HEK293 (cell line): ENCODE measurements at regions not wholly inside any gene's neighbourhood (a gene's known extent, or its start where the extent isn't known, plus 50 kb on each side); places are given as distances from the start of the nearest gene placed in this dataset.

ENCODE experiments used
- CTCF ChIA-PET: fragments of 350-600 bp; formaldehyde crosslinking; extraction: SDS; loops from one replicate; lab custom pipeline; 2021; ENCODE audit warnings: antibody characterized with exemption; lab: Yijun Ruan, JAX
- POLR2A ChIA-PET: fragments of 300-600 bp; formaldehyde crosslinking; extraction: SDS; loops from one replicate; lab custom pipeline; 2020; ENCODE audit warnings: antibody characterized with exemption, inconsistent platforms; lab: Yijun Ruan, JAX
- H3K27ac ChIP-seq: fragments of 200-500 bp; sonication (Bioruptor generic); 2 replicates; pipeline ENCODE4 v1.5.1; 2014; ENCODE audit warnings: low read depth, low read length, control low read depth, inconsistent platforms; ENCODE audit errors: extremely low read depth
- H3K36me3 ChIP-seq, 2 experiments: fragments of 200-500 bp in 1 of 2; sonication (Bioruptor generic) in 1 of 2; 1 replicate in 1 of 2; 2 replicates in 1 of 2; pipeline ENCODE4 v1.5.1; 2014 to 2017; ENCODE audit warnings: inconsistent platforms in 2 of 2, low read length in 2 of 2; ENCODE audit not compliant: control insufficient read depth in 2 of 2, insufficient read depth in 1 of 2
- H3K4me1 ChIP-seq: fragments of 200-500 bp; sonication (Bioruptor generic); 2 replicates; pipeline ENCODE4 v1.5.1; 2014; ENCODE audit warnings: mild to moderate bottlenecking, low read length, inconsistent platforms; ENCODE audit not compliant: control insufficient read depth, insufficient read depth
- H3K4me3 ChIP-seq: 2 replicates; pipeline ENCODE4 v1.5.1; 2011; ENCODE audit warnings: low read depth, mild to moderate bottlenecking, control low read depth, low read length, moderate library complexity
- H3K9me3 ChIP-seq: fragments of 200-500 bp; sonication (Bioruptor generic); 2 replicates; pipeline ENCODE4 v1.5.1; 2014; ENCODE audit warnings: low read depth, low read length, inconsistent platforms; ENCODE audit not compliant: control insufficient read depth, insufficient read depth
- GFI1B ChIP-seq: fragments of 450-650 bp; formaldehyde crosslinking; IDR thresholded peaks from 2 replicates; pipeline ENCODE4 v1.5.1; 2016; ENCODE audit warnings: missing biosample characterization, missing genetic modification characterization
- HIC1 ChIP-seq: fragments of 450-650 bp; formaldehyde crosslinking; IDR thresholded peaks from 2 replicates; pipeline ENCODE4 v1.5.1; 2016; ENCODE audit warnings: missing biosample characterization, missing genetic modification characterization
- KLF10 ChIP-seq: fragments of 450-650 bp; IDR thresholded peaks from 2 replicates; pipeline ENCODE4 v1.5.1; 2018; ENCODE audit warnings: missing biosample characterization, mild to moderate bottlenecking, missing genetic modification characterization
- MEIS1 ChIP-seq: sonication (generic); formaldehyde crosslinking; IDR thresholded peaks from 2 replicates; pipeline ENCODE4 v1.8.1; 2022; ENCODE audit warnings: missing genetic modification reagents, mild to moderate bottlenecking, borderline replicate concordance
- PRDM1 ChIP-seq: fragments of 450-650 bp; formaldehyde crosslinking; IDR thresholded peaks from 2 replicates; pipeline ENCODE4; 2016; ENCODE audit warnings: missing biosample characterization, missing genetic modification characterization
- REST ChIP-seq: fragments of 450-650 bp; formaldehyde crosslinking; IDR thresholded peaks from 2 replicates; pipeline ENCODE4 v1.5.1; 2016; ENCODE audit warnings: missing biosample characterization, missing genetic modification characterization
- TCF7L2 ChIP-seq: IDR thresholded peaks from 2 replicates; pipeline ENCODE4 v1.6.1; 2011; ENCODE audit warnings: low read depth, mild to moderate bottlenecking, inconsistent platforms, low read length, moderate library complexity, borderline replicate concordance
- ZNF16 ChIP-seq: fragments of 450-650 bp; formaldehyde crosslinking; IDR thresholded peaks from 2 replicates; pipeline ENCODE4 v1.5.1; 2016; ENCODE audit warnings: low read depth, missing biosample characterization, missing genetic modification characterization
- ZNF18 ChIP-seq: fragments of 450-650 bp; formaldehyde crosslinking; IDR thresholded peaks from 2 replicates; pipeline ENCODE4 v1.5.1; 2016; ENCODE audit warnings: missing biosample characterization, missing genetic modification characterization
- ZNF24 ChIP-seq: fragments of 450-650 bp; formaldehyde crosslinking; IDR thresholded peaks from 2 replicates; pipeline ENCODE4 v1.5.1; 2016; ENCODE audit warnings: missing biosample characterization, missing genetic modification characterization
- ZNF518A ChIP-seq: fragments of 450-650 bp; formaldehyde crosslinking; conservative IDR thresholded peaks from 2 replicates; pipeline ENCODE4 v1.5.1; 2016; ENCODE audit warnings: low read depth, missing biosample characterization, missing genetic modification characterization
- ZNF585B ChIP-seq: fragments of 450-650 bp; formaldehyde crosslinking; IDR thresholded peaks from 2 replicates; pipeline ENCODE4 v1.5.1; 2016; ENCODE audit warnings: missing biosample characterization, missing genetic modification characterization
- ZNF76 ChIP-seq: fragments of 450-650 bp; formaldehyde crosslinking; IDR thresholded peaks from 2 replicates; pipeline ENCODE4; 2016; ENCODE audit warnings: low read depth, missing biosample characterization, missing genetic modification characterization, borderline replicate concordance

GRCh38 chr13:61149331-61149730 is 266.3 kb downstream of the PCDH20 start (continued):
- TF ChIP-seq HIC1 (tag by site-specific recombination): no peak
- no peak for TF ChIP-seq GFI1B (tag by site-specific recombination)
- TF ChIP-seq ZNF585B: no peak
- no peak for TF ChIP-seq KLF10 (tag by site-specific recombination)
- no peak for TF ChIP-seq PRDM1 (tag by site-specific recombination)
- TF ChIP-seq ZNF16 (tag by site-specific recombination): no peak
- no peak for TF ChIP-seq REST (tag by site-specific recombination)
- TF ChIP-seq ZNF24: no peak

GRCh38 chr13:61148691-61149315 is 266.8 kb downstream of the PCDH20 start:
- H3K36me3 ChIP-seq: no peaks in the 10 kb centered on the region
- POLR2A ChIA-PET: no interaction called here
- no peak for TF ChIP-seq REST (tag by site-specific recombination)
- TF ChIP-seq ZNF18: no peak
- TF ChIP-seq TCF7L2: no peak
- TF ChIP-seq ZNF76 (tag by site-specific recombination): no peak
- TF ChIP-seq ZNF518A: no peak
- TF ChIP-seq MEIS1: no peak
- TF ChIP-seq, all 188 proteins: peak for 0
- no peak overlapping the region for H3K27ac ChIP-seq
- H3K4me3 ChIP-seq: no peak overlapping the region
- no peaks in the 10 kb centered on the region for H3K9me3 ChIP-seq
- CTCF ChIA-PET: no interaction called here
- no peaks in the 10 kb centered on the region for H3K4me1 ChIP-seq
